Small intestine (tissue), 7 donors: ENCODE measurements at regions not wholly inside any gene's neighbourhood (a gene's known extent, or its start where the extent isn't known, plus 50 kb on each side); places are given as distances from the start of the nearest gene placed in this dataset.

ENCODE experiments used
- DNase-seq, 2 donors: peaks; one replicate each; pipeline versions ENCODE4 v3.0.0 to v3.0.0-alpha.2; 2013
- FAIRE-seq: peaks from 2 replicates; lab custom pipeline; 2012; peaks lifted over from hg19 to GRCh38; lab: Jason Lieb, UNC
- H3K27ac ChIP-seq, 3 donors: one replicate each; pipeline ENCODE4 v1.5.1; 2013; ENCODE audit warnings: low read length in 2 of 3, mild to moderate bottlenecking in 2 of 3, control low read depth in 1 of 3, inconsistent platforms in 1 of 3, low read depth in 1 of 3, moderate library complexity in 1 of 3
- H3K27me3 ChIP-seq, 3 donors: one replicate each; pipeline ENCODE4 v1.6.1; 2013; ENCODE audit warnings: low read length in 3 of 3, inconsistent platforms in 1 of 3; ENCODE audit not compliant: control insufficient read depth in 3 of 3, insufficient read depth in 3 of 3
- H3K36me3 ChIP-seq, 3 donors: one replicate each; pipeline ENCODE4 v1.6.1; 2013; ENCODE audit warnings: low read length in 3 of 3, inconsistent platforms in 1 of 3, low read depth in 1 of 3, mild to moderate bottlenecking in 1 of 3, moderate library complexity in 1 of 3; ENCODE audit not compliant: control insufficient read depth in 3 of 3, insufficient read depth in 2 of 3
- H3K4me1 ChIP-seq, 3 donors: one replicate each; pipeline ENCODE4 v1.6.1; 2013; ENCODE audit warnings: low read length in 2 of 3, inconsistent platforms in 1 of 3, low read depth in 1 of 3, mild to moderate bottlenecking in 1 of 3, moderate library complexity in 1 of 3; ENCODE audit not compliant: control insufficient read depth in 3 of 3, insufficient read depth in 2 of 3
- H3K4me3 ChIP-seq, 3 donors: one replicate each; pipeline ENCODE4 v1.5.1; 2013; ENCODE audit warnings: low read length in 3 of 3, control low read depth in 1 of 3, inconsistent platforms in 1 of 3, low read depth in 1 of 3, mild to moderate bottlenecking in 1 of 3, moderate library complexity in 1 of 3
- H3K9me3 ChIP-seq, 2 donors: one replicate each; pipeline ENCODE4 v1.6.1; 2013; ENCODE audit warnings: low read depth in 1 of 2, low read length in 1 of 2; ENCODE audit not compliant: control insufficient read depth in 2 of 2, insufficient read depth in 1 of 2
- WGBS, 3 donors: extraction: QIAGEN DNeasy Blood & Tissue Kit; methylation state at CpG; one replicate each; pipeline ENCODE4 v1.1.7; 2013; 5-methylcytosine and 5-hydroxymethylcytosine counted together
- donor health status: healthy with polysubstance abuse.
- donor health status: control.
- donor health status: control.
- donor health status: Bipolar disorder and iron deficiency.
- donor health status: healthy.

- FAIRE-seq (no peak), DNase-seq (no peak)
- WGBS, 3 donors, result 51 to 89% (median 58%) methylated on average over 10 of the region's 10 CpGs
- Histone ChIP-seq H3K4me3 (peak overlapping the region in 1 of 3 donors; percentile 56), H3K9me3 (no peaks in the 10 kb centered on the region), H3K27me3 (no peaks in the 10 kb centered on the region), H3K27ac (peak overlapping the region in 1 of 3 donors; percentile 36), H3K36me3 (no peaks in the 10 kb centered on the region), H3K4me1 (no peaks in the 10 kb centered on the region)
These were observed 332.2 kb downstream of the EIPR1 start for GRCh38 chr2:3045318-3045921.

GRCh38 chr2:3044587-3045317 lies 332.9 kb downstream of the EIPR1 start:
- WGBS, 3 donors, result 44 to 73% (median 58%) methylated on average over 15 of the region's 15 CpGs
- Histone ChIP-seq H3K4me1 (no peaks in the 10 kb centered on the region), H3K36me3 (no peaks in the 10 kb centered on the region), H3K9me3 (no peaks in the 10 kb centered on the region), H3K27ac (peak overlapping the region in 1 of 3 donors; percentile 36), H3K27me3 (no peaks in the 10 kb centered on the region), H3K4me3 (peak overlapping the region in 1 of 3 donors; percentile 56)
- FAIRE-seq, result no peak
- DNase-seq, result peak in 1 of 2 donors; percentile 85

- H3K27me3 ChIP-seq, result no peaks in the 10 kb centered on the region
- no peaks in the 10 kb centered on the region for H3K9me3 ChIP-seq
- no peaks in the 10 kb centered on the region for H3K4me1 ChIP-seq
- no peak for FAIRE-seq
- H3K4me3 ChIP-seq, result no peak overlapping the region
- DNase-seq, result no peak
- 91 to 93% (median 92%) methylated on average over 8 of the region's 8 CpGs for WGBS, 3 donors
- H3K27ac ChIP-seq, result peak overlapping the region in 1 of 3 donors; percentile 56
- H3K36me3 ChIP-seq, result no peaks in the 10 kb centered on the region
These were observed 333.9 kb downstream of the EIPR1 start for GRCh38 chr2:3043726-3044125.

GRCh38 chr2:3042601-3043585 lies 334.7 kb downstream of the EIPR1 start:
- H3K4me3 ChIP-seq, result no peak overlapping the region
- no peaks in the 10 kb centered on the region for H3K4me1 ChIP-seq
- no peaks in the 10 kb centered on the region for H3K9me3 ChIP-seq
- no peaks in the 10 kb centered on the region for H3K36me3 ChIP-seq
- no peak for FAIRE-seq
- H3K27ac ChIP-seq, result peak overlapping the region in 1 of 3 donors; percentile 56
- H3K27me3 ChIP-seq, result no peaks in the 10 kb centered on the region
- peak in 1 of 2 donors; percentile 91 for DNase-seq
- 43 to 75% (median 51%) methylated on average over 20 of the region's 20 CpGs for WGBS, 3 donors

- DNase-seq (no peak), FAIRE-seq (no peak)
- H3K4me3 ChIP-seq, result no peak overlapping the region
- no peaks in the 10 kb centered on the region for H3K36me3 ChIP-seq
- WGBS, 3 donors, result 68 to 91% (median 82%) methylated on average over 20 to 25 of the region's 25 CpGs
- H3K27me3 ChIP-seq, result no peaks in the 10 kb centered on the region
- no peak overlapping the region for H3K27ac ChIP-seq
- no peaks in the 10 kb centered on the region for H3K9me3 ChIP-seq
- H3K4me1 ChIP-seq, result no peaks in the 10 kb centered on the region
These were observed 335.6 kb downstream of the EIPR1 start for GRCh38 chr2:3041841-3042600.

- Histone ChIP-seq H3K9me3 (no peaks in the 10 kb centered on the region), H3K4me3 (no peak overlapping the region), H3K27me3 (no peaks in the 10 kb centered on the region), H3K27ac (no peak overlapping the region), H3K4me1 (no peaks in the 10 kb centered on the region), H3K36me3 (no peaks in the 10 kb centered on the region)
- 85 to 94% (median 93%) methylated on average over 17 of the region's 17 CpGs for WGBS, 3 donors
- no peak for FAIRE-seq
- no peak for DNase-seq
These were observed 336.4 kb downstream of the EIPR1 start for GRCh38 chr2:3041246-3041645.

GRCh38 chr2:3040496-3041140 lies 337.0 kb downstream of the EIPR1 start:
- 60 to 88% (median 86%) methylated on average over 17 of the region's 17 CpGs for WGBS, 3 donors
- no peak overlapping the region for H3K4me3 ChIP-seq
- H3K36me3 ChIP-seq, result no peaks in the 10 kb centered on the region
- H3K9me3 ChIP-seq, result no peaks in the 10 kb centered on the region
- DNase-seq (no peak), FAIRE-seq (no peak)
- H3K27ac ChIP-seq, result no peak overlapping the region
- H3K27me3 ChIP-seq, result no peaks in the 10 kb centered on the region
- no peaks in the 10 kb centered on the region for H3K4me1 ChIP-seq
